Astrocyte of the spinal cord (primary cell): ENCODE measurements at regions not wholly inside any gene's neighbourhood (a gene's known extent, or its start where the extent isn't known, plus 50 kb on each side); places are given as distances from the start of the nearest gene placed in this dataset.
A peak's percentile ranks its signal among the peaks of the same experiment; 100 is the strongest.

Experiments
- DNase-seq: peaks from one replicate; pipeline ENCODE4 v3.0.0; 2011; ENCODE audit warnings: low read depth, low spot score
- H3K4me3 ChIP-seq: 2 replicates; pipeline ENCODE4 v1.5.1; 2011; ENCODE audit warnings: low read depth, mild to moderate bottlenecking, low read length, moderate library complexity
- CTCF ChIP-seq: IDR thresholded peaks from 2 replicates; pipeline ENCODE4 v1.5.1; 2012; ENCODE audit warnings: low read depth, mild to moderate bottlenecking, low read length, inconsistent platforms
- in situ Hi-C: cut with HindIII; loops from 2 replicates; pipeline ENCODE4 v1.10.0; 2017; ENCODE audit warnings: low sequenced_read_pairs

GRCh38 chr18:73296686-73297085, 428.9 kb upstream of the NETO1 start:
- TF ChIP-seq CTCF, result no peak
- in situ Hi-C loops, result no loop called here
- DNase-seq, result peak; percentile 4
- no peak overlapping the region for H3K4me3 ChIP-seq

GRCh38 chr18:73292156-73292555, 424.4 kb upstream of the NETO1 start:
- no peak overlapping the region for H3K4me3 ChIP-seq
- DNase-seq, result no peak
- in situ Hi-C loops, result no loop called here
- TF ChIP-seq CTCF, result no peak

- in situ Hi-C loops, result no loop called here
- TF ChIP-seq CTCF, result no peak
- H3K4me3 ChIP-seq, result no peak overlapping the region
- no peak for DNase-seq
Observed at GRCh38 chr18:73288813-73289212, 421.0 kb upstream of the NETO1 start.

- DNase-seq, result no peak
- H3K4me3 ChIP-seq, result no peak overlapping the region
- TF ChIP-seq CTCF, result no peak
- in situ Hi-C loops, result no loop called here
Observed at GRCh38 chr18:73286584-73286983, 418.8 kb upstream of the NETO1 start.

- H3K4me3 ChIP-seq, result no peak overlapping the region
- DNase-seq, result peak; percentile 87
- in situ Hi-C loops, result no loop called here
- TF ChIP-seq CTCF, result no peak
Observed at GRCh38 chr18:73283788-73284187, 416.0 kb upstream of the NETO1 start.

GRCh38 chr18:73283032-73283431, 415.2 kb upstream of the NETO1 start:
- peak; percentile 34 for DNase-seq
- H3K4me3 ChIP-seq, result no peak overlapping the region
- no peak for TF ChIP-seq CTCF
- in situ Hi-C loops, result no loop called here

GRCh38 chr18:73279498-73279897, 411.7 kb upstream of the NETO1 start:
- H3K4me3 ChIP-seq, result no peak overlapping the region
- no peak for TF ChIP-seq CTCF
- in situ Hi-C loops, result no loop called here
- DNase-seq, result no peak
